T-cell (primary cell): ENCODE measurements at regions not wholly inside any gene's neighbourhood (a gene's known extent, or its start where the extent isn't known, plus 50 kb on each side); places are given as distances from the start of the nearest gene placed in this dataset.

Experiments used
- ATAC-seq, 4 experiments: fragments of 200-7000 bp in 3 of 4; fragments of 150-1000 bp in 1 of 4; cut with Tn5 transposase; replicated peaks in 1 of 4; 1 replicate in 3 of 4; 2 replicates in 1 of 4; pipeline ENCODE4 v1.10.0; 2021; ENCODE audit warnings: moderate library complexity in 3 of 4, mild to moderate bottlenecking in 2 of 4, moderate number of reproducible peaks in 1 of 4
- CTCF ChIA-PET, 2 donors: fragments of 300-600 bp; sonication (Branson Sonifier 250); formaldehyde crosslinking; loops; one replicate each; lab custom pipeline; 2022; ENCODE audit warnings: antibody characterized with exemption in 2 of 2; lab: Charles Lee
- POLR2A ChIA-PET, 2 donors: fragments of 300-600 bp; sonication (Branson Sonifier 250); formaldehyde crosslinking; loops; one replicate each; lab custom pipeline; 2022; ENCODE audit warnings: antibody characterized with exemption in 2 of 2; lab: Charles Lee
- DNase-seq, 35 experiments: peaks; one replicate each; pipeline versions ENCODE4 v3.0.0 to v3.0.0-alpha.2; 2013 to 2023
- H3K27ac ChIP-seq: one replicate; pipeline ENCODE4 v1.5.1; 2013; ENCODE audit warnings: low read length
- H3K27me3 ChIP-seq, 2 experiments: replicated peaks in 1 of 2; 1 replicate in 1 of 2; 2 replicates in 1 of 2; pipeline versions ENCODE4 v1.6.1 to v1.7.0; 2013; ENCODE audit warnings: low read length in 1 of 2, mixed read lengths in 1 of 2; ENCODE audit not compliant: control insufficient read depth in 2 of 2, insufficient read depth in 2 of 2; ENCODE audit errors: extremely low read depth in 1 of 2
- H3K36me3 ChIP-seq, 2 donors: 1 replicate in 1 of 2; 2 replicates in 1 of 2; pipeline versions ENCODE4 v1.6.1 to v1.7.0; 2013; ENCODE audit warnings: low read length in 1 of 2; ENCODE audit not compliant: control insufficient read depth in 2 of 2, insufficient read depth in 1 of 2; ENCODE audit errors: extremely low read depth in 1 of 2
- H3K4me1 ChIP-seq, 2 experiments: 1 replicate in 1 of 2; 2 replicates in 1 of 2; pipeline versions ENCODE4 v1.6.1 to v1.7.0; 2013; ENCODE audit warnings: low read length in 2 of 2, mixed read lengths in 1 of 2; ENCODE audit not compliant: insufficient read depth in 2 of 2, control insufficient read depth in 1 of 2; ENCODE audit errors: extremely low read depth in 1 of 2
- H3K4me3 ChIP-seq, 2 donors: 1 replicate in 1 of 2; 2 replicates in 1 of 2; pipeline versions ENCODE4 v1.5.1 to v1.7.0; 2013; ENCODE audit warnings: mild to moderate bottlenecking in 2 of 2, low read length in 1 of 2, moderate library complexity in 1 of 2; ENCODE audit not compliant: control insufficient read depth in 1 of 2; ENCODE audit errors: extremely low read depth in 1 of 2
- H3K9me3 ChIP-seq: 2 replicates; pipeline ENCODE4 v1.7.0; 2013
- H3K27ac Mint-ChIP-seq, 2 donors: one replicate each; pipeline ENCODE4 v1.8.0; 2020 to 2021; ENCODE audit warnings: mild to moderate bottlenecking in 2 of 2, mixed read lengths in 2 of 2
- H3K27me3 Mint-ChIP-seq, 2 donors: one replicate each; pipeline ENCODE4 v1.8.0; 2021 to 2022; ENCODE audit warnings: mixed read lengths in 2 of 2
- H3K36me3 Mint-ChIP-seq: one replicate; pipeline ENCODE4 v1.8.0; 2021; ENCODE audit warnings: mixed read lengths
- H3K4me1 Mint-ChIP-seq, 3 donors: one replicate each; pipeline ENCODE4 v1.8.0; 2020 to 2022; ENCODE audit warnings: mixed read lengths in 3 of 3, mild to moderate bottlenecking in 1 of 3
- H3K4me3 Mint-ChIP-seq, 3 donors: one replicate each; pipeline ENCODE4 v1.8.0; 2020 to 2022; ENCODE audit warnings: mild to moderate bottlenecking in 3 of 3, mixed read lengths in 3 of 3, moderate library complexity in 3 of 3
- H3K9me3 Mint-ChIP-seq, 3 donors: one replicate each; pipeline ENCODE4 v1.8.0; 2020 to 2022; ENCODE audit warnings: mixed read lengths in 3 of 3
- WGBS: methylation state at CpG from one replicate; pipeline ENCODE4 v1.1.5; 2013; ENCODE audit warnings: missing lambda C conversion rate; ENCODE audit not compliant: insufficient coverage; 5-methylcytosine and 5-hydroxymethylcytosine counted together

- no peaks in the 10 kb centered on the region for H3K36me3 ChIP-seq
- peak in 1 of 4 experiments; percentile 29 for ATAC-seq
- no peak overlapping the region for H3K27ac ChIP-seq
- peaks cover 0 to 3% of the 10 kb centered on the region in 2 experiments for H3K27me3 ChIP-seq
- no CpG with 5 or more reads among the region's 1 CpG for WGBS
- Mint-ChIP-seq H3K4me3 (peak overlapping the region in 1 of 3 donors; percentile 0), H3K9me3 (peaks cover 6 to 10% (median 7%) of the 10 kb centered on the region in 3 donors), H3K36me3 (peaks cover 5% of the 10 kb centered on the region), H3K27me3 (no peaks in the 10 kb centered on the region), H3K27ac (peak overlapping the region in 1 of 2 donors; percentile 44), H3K4me1 (peaks cover 18 to 23% (median 21%) of the 10 kb centered on the region in 3 donors)
- peaks cover 3% of the 10 kb centered on the region for H3K9me3 ChIP-seq
- no peak overlapping the region for H3K4me3 ChIP-seq
- CTCF ChIA-PET: no interaction called here
- no peak for DNase-seq
- H3K4me1 ChIP-seq: no peaks in the 10 kb centered on the region
- POLR2A ChIA-PET: no interaction called here
These were observed 152.3 kb downstream of the SNX7 start for GRCh38 chr1:98813738-98814309.

- no peaks in the 10 kb centered on the region for H3K9me3 ChIP-seq
- ATAC-seq: no peak
- H3K27me3 ChIP-seq: no peaks in the 10 kb centered on the region
- no peak overlapping the region for H3K4me3 ChIP-seq
- H3K36me3 Mint-ChIP-seq: no peaks in the 10 kb centered on the region
- H3K4me1 ChIP-seq: no peaks in the 10 kb centered on the region
- peak overlapping the region in 1 of 2 donors; percentile 34 for H3K27ac Mint-ChIP-seq
- CTCF ChIA-PET: interaction anchor here in 1 of 2 donors (0.6 to 1.0 kb wide), 2 partner anchors 19 to 686 kb away, joined by 3 read pairs; no protein-coding TSS in a partner anchor
- H3K4me1 Mint-ChIP-seq: peaks cover 18 to 30% (median 21%) of the 10 kb centered on the region in 3 donors
- no peak for DNase-seq
- WGBS: 96% methylated on average over 4 of the region's 4 CpGs
- H3K36me3 ChIP-seq: no peaks in the 10 kb centered on the region
- no peak overlapping the region for H3K27ac ChIP-seq
- POLR2A ChIA-PET: no interaction called here
- no peaks in the 10 kb centered on the region for H3K27me3 Mint-ChIP-seq
- H3K9me3 Mint-ChIP-seq: peaks cover 0 to 6% (median 0%) of the 10 kb centered on the region in 3 donors
- H3K4me3 Mint-ChIP-seq: no peak overlapping the region
These were observed 156.3 kb downstream of the SNX7 start for GRCh38 chr1:98817821-98818220.

GRCh38 chr1:98821379-98821778 lies 159.9 kb downstream of the SNX7 start:
- no peaks in the 10 kb centered on the region for H3K27me3 Mint-ChIP-seq
- H3K4me1 Mint-ChIP-seq: peaks cover 0 to 12% (median 0%) of the 10 kb centered on the region in 3 donors
- ATAC-seq (no peak), DNase-seq (no peak)
- WGBS: no CpG with 5 or more reads among the region's 1 CpG
- no peaks in the 10 kb centered on the region for H3K36me3 ChIP-seq
- POLR2A ChIA-PET: interaction anchor here in 1 of 2 donors (0.5 kb wide), 2 partner anchors 213 to 443 kb away, joined by 3 read pairs; no protein-coding TSS in a partner anchor
- H3K4me3 ChIP-seq: no peak overlapping the region
- H3K9me3 Mint-ChIP-seq: peaks cover 0 to 6% (median 0%) of the 10 kb centered on the region in 3 donors
- H3K9me3 ChIP-seq: no peaks in the 10 kb centered on the region
- H3K4me3 Mint-ChIP-seq: no peak overlapping the region
- no peak overlapping the region for H3K27ac ChIP-seq
- H3K27ac Mint-ChIP-seq: no peak overlapping the region
- no peaks in the 10 kb centered on the region for H3K27me3 ChIP-seq
- CTCF ChIA-PET: interaction anchor here in 1 of 2 donors (0.6 kb wide), 1 partner anchor 155 kb away, joined by 5 read pairs; no protein-coding TSS in a partner anchor
- H3K36me3 Mint-ChIP-seq: no peaks in the 10 kb centered on the region
- H3K4me1 ChIP-seq: no peaks in the 10 kb centered on the region

- ATAC-seq: no peak
- no peaks in the 10 kb centered on the region for H3K36me3 ChIP-seq
- WGBS: no CpG with 5 or more reads among the region's 3 CpGs
- Mint-ChIP-seq H3K4me3 (no peak overlapping the region), H3K9me3 (peaks cover 1 to 7% (median 6%) of the 10 kb centered on the region in 3 donors), H3K4me1 (peaks cover 0 to 7% (median 0%) of the 10 kb centered on the region in 3 donors), H3K27ac (no peak overlapping the region), H3K36me3 (no peaks in the 10 kb centered on the region), H3K27me3 (no peaks in the 10 kb centered on the region)
- DNase-seq: no peak
- ChIA-PET CTCF (interaction anchor here in 1 of 2 donors (0.6 kb wide), 2 partner anchors 212 to 380 kb away, joined by 3 read pairs; no protein-coding TSS in a partner anchor), POLR2A (no interaction called here)
- H3K27ac ChIP-seq: no peak overlapping the region
- H3K4me3 ChIP-seq: no peak overlapping the region
- H3K4me1 ChIP-seq: no peaks in the 10 kb centered on the region
- no peaks in the 10 kb centered on the region for H3K27me3 ChIP-seq
- H3K9me3 ChIP-seq: no peaks in the 10 kb centered on the region
These were observed 163.2 kb downstream of the SNX7 start for GRCh38 chr1:98824736-98825135.

- ATAC-seq (no peak), DNase-seq (no peak)
- Histone ChIP-seq H3K27ac (no peak overlapping the region), H3K4me3 (no peak overlapping the region), H3K9me3 (no peaks in the 10 kb centered on the region), H3K36me3 (no peaks in the 10 kb centered on the region), H3K4me1 (no peaks in the 10 kb centered on the region), H3K27me3 (no peaks in the 10 kb centered on the region)
- H3K36me3 Mint-ChIP-seq: no peaks in the 10 kb centered on the region
- H3K4me1 Mint-ChIP-seq: no peaks in the 10 kb centered on the region
- no peak overlapping the region for H3K4me3 Mint-ChIP-seq
- H3K27me3 Mint-ChIP-seq: peaks cover 0 to 2% of the 10 kb centered on the region in 2 donors
- H3K9me3 Mint-ChIP-seq: peaks cover 0 to 12% (median 6%) of the 10 kb centered on the region in 3 donors
- CTCF ChIA-PET: no interaction called here
- POLR2A ChIA-PET: no interaction called here
- no peak overlapping the region for H3K27ac Mint-ChIP-seq
These were observed 165.5 kb downstream of the SNX7 start for GRCh38 chr1:98827041-98827440.

GRCh38 chr1:98839840-98840239 lies 164.8 kb downstream of the PLPPR5 start:
- Mint-ChIP-seq H3K27me3 (no peaks in the 10 kb centered on the region), H3K4me1 (peaks cover 21 to 34% (median 25%) of the 10 kb centered on the region in 3 donors), H3K36me3 (no peaks in the 10 kb centered on the region), H3K9me3 (peaks cover 0 to 2% (median 0%) of the 10 kb centered on the region in 3 donors), H3K27ac (no peak overlapping the region), H3K4me3 (no peak overlapping the region)
- no peaks in the 10 kb centered on the region for H3K4me1 ChIP-seq
- no peaks in the 10 kb centered on the region for H3K9me3 ChIP-seq
- H3K27me3 ChIP-seq: no peaks in the 10 kb centered on the region
- H3K27ac ChIP-seq: no peak overlapping the region
- WGBS: 40% methylated on average over 1 of the region's 1 CpG
- ATAC-seq (no peak), DNase-seq (no peak)
- no peaks in the 10 kb centered on the region for H3K36me3 ChIP-seq
- ChIA-PET POLR2A (interaction anchor here in 1 of 2 donors (0.5 kb wide), 1 partner anchor 1562 kb away, joined by 3 read pairs; no protein-coding TSS in a partner anchor), CTCF (no interaction called here)
- H3K4me3 ChIP-seq: no peak overlapping the region
